ENCODE measurements at regions not wholly inside any gene's neighbourhood (a gene's known extent, or its start where the extent isn't known, plus 50 kb on each side); places are given as distances from the start of the nearest gene placed in this dataset.

DNA sequence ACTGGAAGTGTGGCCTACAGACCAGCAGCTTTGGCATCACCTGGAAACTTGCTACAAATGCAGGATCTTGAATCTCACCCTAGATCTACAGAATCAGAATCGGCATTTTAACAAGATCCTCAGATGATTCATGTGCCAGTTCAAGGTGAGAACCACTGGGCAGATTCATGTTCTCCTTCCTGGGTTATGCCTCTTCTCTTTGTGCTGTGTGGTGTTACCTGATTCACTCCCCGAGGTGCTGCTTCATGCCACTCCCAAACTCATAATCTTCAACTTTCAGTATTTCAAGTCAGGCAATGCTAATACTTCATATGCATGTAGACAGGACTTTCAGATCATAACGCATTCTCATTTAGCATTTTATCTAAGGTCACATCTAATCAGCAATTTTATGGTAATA, 427.7 kb downstream of the FOXO1 start:
- TF ChIP-seq, protein P1, sequence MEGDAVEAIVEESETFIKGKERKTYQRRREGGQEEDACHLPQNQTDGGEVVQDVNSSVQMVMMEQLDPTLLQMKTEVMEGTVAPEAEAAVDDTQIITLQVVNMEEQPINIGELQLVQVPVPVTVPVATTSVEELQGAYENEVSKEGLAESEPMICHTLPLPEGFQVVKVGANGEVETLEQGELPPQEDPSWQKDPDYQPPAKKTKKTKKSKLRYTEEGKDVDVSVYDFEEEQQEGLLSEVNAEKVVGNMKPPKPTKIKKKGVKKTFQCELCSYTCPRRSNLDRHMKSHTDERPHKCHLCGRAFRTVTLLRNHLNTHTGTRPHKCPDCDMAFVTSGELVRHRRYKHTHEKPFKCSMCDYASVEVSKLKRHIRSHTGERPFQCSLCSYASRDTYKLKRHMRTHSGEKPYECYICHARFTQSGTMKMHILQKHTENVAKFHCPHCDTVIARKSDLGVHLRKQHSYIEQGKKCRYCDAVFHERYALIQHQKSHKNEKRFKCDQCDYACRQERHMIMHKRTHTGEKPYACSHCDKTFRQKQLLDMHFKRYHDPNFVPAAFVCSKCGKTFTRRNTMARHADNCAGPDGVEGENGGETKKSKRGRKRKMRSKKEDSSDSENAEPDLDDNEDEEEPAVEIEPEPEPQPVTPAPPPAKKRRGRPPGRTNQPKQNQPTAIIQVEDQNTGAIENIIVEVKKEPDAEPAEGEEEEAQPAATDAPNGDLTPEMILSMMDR (IDR thresholded peaks at IDR 0.05; ENCODE audit: insufficient read depth, low read length, severe bottlenecking) = no peak
- FAIRE-seq (no peak), DNase-seq (ENCODE audit: low read depth) (no peak)
- no peaks in the 10 kb centered on the region for H3K36me3 ChIP-seq (ENCODE audit: control insufficient read depth, insufficient read depth, low read length)
- H3K4me3 ChIP-seq (ENCODE audit: low read depth, low read length) = no peak overlapping the region
- no peaks in the 10 kb centered on the region for H3K27me3 ChIP-seq (ENCODE audit: control insufficient read depth, insufficient read depth, low read length)

DNA sequence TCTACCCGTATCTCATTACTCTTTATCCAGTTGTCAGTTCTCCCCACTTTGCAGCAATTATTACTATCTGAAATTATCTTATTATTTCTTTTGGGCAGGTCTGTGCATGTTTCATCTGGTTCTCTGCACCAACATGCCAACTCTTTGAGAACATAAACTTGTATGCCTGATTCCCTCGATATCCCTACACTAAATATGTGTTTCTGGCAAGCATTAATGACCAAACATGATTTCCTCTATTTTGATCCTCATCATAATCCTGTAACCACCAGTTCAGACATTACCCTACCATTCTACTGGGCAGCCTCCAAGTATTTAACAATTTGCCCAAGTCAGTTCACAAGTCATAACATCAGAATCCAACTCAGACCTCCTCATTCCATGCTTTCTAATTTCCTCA, 426.1 kb downstream of the FOXO1 start:
- TF ChIP-seq, protein P1 (IDR thresholded peaks at IDR 0.05; ENCODE audit: insufficient read depth, low read length, severe bottlenecking) = no peak
- Histone ChIP-seq H3K27me3 (ENCODE audit: control insufficient read depth, insufficient read depth, low read length) (no peaks in the 10 kb centered on the region), H3K4me3 (ENCODE audit: low read depth, low read length) (no peak overlapping the region), H3K36me3 (ENCODE audit: control insufficient read depth, insufficient read depth, low read length) (no peaks in the 10 kb centered on the region)
- DNase-seq (ENCODE audit: low read depth) (peak; percentile 79), FAIRE-seq (no peak)

DNA sequence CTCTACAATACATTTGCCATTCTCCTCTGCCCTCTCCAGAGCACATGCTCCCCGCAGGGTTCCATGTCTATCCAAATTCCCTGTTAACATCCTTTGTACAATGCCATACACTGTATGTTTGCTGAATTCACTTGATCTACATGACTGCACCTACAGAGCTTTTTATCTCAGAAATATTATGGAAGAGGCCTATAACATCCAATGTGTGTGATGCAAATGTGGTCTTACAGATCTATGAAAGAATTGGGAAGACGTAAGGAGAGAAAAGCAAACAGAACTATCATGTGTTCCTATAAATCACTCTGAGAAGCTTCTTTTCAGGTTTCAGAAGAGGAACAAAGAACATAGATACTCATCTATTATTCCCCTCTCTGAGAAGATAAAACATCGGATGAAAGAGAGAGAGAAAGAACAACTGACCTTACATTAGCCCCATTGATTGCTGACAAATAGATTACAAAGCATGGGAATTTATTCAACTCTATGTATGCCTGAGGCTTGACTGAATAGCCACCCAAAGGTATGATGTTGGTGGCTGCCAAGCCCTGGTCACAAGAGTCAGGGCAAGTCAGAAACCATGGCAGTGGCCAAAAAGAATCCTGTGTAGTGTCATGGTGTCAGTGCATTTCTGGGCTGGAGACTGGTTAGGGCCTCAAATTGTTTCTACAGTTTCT, 425.2 kb downstream of the FOXO1 start:
- no peaks in the 10 kb centered on the region for H3K36me3 ChIP-seq (ENCODE audit: control insufficient read depth, insufficient read depth, low read length)
- FAIRE-seq (no peak), DNase-seq (ENCODE audit: low read depth) (no peak)
- H3K4me3 ChIP-seq (ENCODE audit: low read depth, low read length) = no peak overlapping the region
- TF ChIP-seq, protein P1 (IDR thresholded peaks at IDR 0.05; ENCODE audit: insufficient read depth, low read length, severe bottlenecking) = no peak
- no peaks in the 10 kb centered on the region for H3K27me3 ChIP-seq (ENCODE audit: control insufficient read depth, insufficient read depth, low read length)

DNA sequence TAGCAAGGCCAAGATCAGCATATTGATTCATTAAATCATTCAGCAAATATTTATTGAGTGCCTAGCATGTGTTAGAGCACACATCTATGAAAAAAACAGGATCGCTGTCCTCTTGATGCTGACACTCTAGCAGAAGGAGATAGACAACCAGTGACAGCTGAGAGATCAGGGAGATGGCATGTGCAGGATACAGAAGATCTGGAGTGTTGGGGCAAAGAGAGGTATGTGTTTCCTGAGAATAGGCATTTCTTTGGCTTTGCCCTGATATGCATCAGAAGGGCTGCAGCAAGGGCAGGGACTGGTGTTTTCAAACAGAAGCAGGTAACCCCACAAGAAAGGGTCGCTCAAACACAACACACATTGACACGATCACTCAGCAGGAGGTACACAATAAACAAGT, 423.4 kb downstream of the FOXO1 start:
- TF ChIP-seq, protein P1 (IDR thresholded peaks at IDR 0.05; ENCODE audit: insufficient read depth, low read length, severe bottlenecking) = no peak
- H3K36me3 ChIP-seq (ENCODE audit: control insufficient read depth, insufficient read depth, low read length) = no peaks in the 10 kb centered on the region
- H3K27me3 ChIP-seq (ENCODE audit: control insufficient read depth, insufficient read depth, low read length) = no peaks in the 10 kb centered on the region
- FAIRE-seq (peak; percentile 23), DNase-seq (ENCODE audit: low read depth) (no peak)
- no peak overlapping the region for H3K4me3 ChIP-seq (ENCODE audit: low read depth, low read length)

DNA sequence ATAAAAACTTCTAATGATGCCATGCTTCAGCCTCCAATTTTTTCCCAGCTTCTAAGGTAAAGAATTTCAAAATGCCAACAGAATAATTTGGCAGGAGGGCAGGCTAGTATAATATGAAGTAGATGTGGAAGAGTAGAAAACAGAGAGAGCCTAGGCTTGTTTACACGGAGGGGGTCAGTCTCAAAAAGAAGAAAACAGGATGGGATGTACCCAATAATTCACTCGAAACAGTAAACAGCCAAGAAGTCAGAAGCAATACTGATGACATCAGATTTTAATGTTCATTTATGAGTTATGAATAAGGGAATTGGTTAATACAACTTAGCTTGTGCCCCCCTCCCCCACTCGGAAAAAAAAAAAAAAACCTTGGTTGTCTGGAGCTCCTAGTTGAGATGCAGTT, 422.5 kb downstream of the FOXO1 start:
- H3K27me3 ChIP-seq (ENCODE audit: control insufficient read depth, insufficient read depth, low read length) = no peaks in the 10 kb centered on the region
- TF ChIP-seq, protein P1 (IDR thresholded peaks at IDR 0.05; ENCODE audit: insufficient read depth, low read length, severe bottlenecking) = no peak
- DNase-seq (ENCODE audit: low read depth) = no peak

DNA sequence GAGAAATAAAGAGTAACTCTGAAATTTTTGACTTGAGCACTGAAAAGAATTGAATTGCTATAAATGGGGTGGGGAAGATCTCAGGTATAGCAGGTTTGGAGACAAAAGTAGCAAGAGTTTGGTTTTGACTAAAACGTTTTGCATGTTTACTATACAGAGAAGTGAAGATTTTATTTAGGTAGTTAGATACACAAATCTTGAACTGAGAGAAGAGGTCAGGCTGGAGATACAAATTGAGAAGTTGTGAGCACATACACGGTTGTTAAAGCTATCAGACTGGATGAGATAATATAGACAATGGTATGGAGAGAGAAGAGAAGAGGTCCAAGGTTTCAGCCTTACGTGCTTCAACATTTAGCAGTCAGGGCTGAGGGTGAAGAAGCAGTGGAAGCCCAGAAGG, 420.9 kb downstream of the FOXO1 start:
- DNase-seq (ENCODE audit: low read depth) = no peak
- no peaks in the 10 kb centered on the region for H3K27me3 ChIP-seq (ENCODE audit: control insufficient read depth, insufficient read depth, low read length)
- no peak for FAIRE-seq
- no peaks in the 10 kb centered on the region for H3K36me3 ChIP-seq (ENCODE audit: control insufficient read depth, insufficient read depth, low read length)
- TF ChIP-seq, protein P1 (IDR thresholded peaks at IDR 0.05; ENCODE audit: insufficient read depth, low read length, severe bottlenecking) = no peak
- no peak overlapping the region for H3K4me3 ChIP-seq (ENCODE audit: low read depth, low read length)

More for the DNA sequence above, 422.5 kb downstream of the FOXO1 start:
- H3K36me3 ChIP-seq (ENCODE audit: control insufficient read depth, insufficient read depth, low read length) = no peaks in the 10 kb centered on the region
- no peak for FAIRE-seq
- no peak overlapping the region for H3K4me3 ChIP-seq (ENCODE audit: low read depth, low read length)

All from bronchial epithelial cell (primary cell).